Body of pancreas (tissue), 4 donors: ENCODE measurements at regions not wholly inside any gene's neighbourhood (a gene's known extent, or its start where the extent isn't known, plus 50 kb on each side); places are given as distances from the start of the nearest gene placed in this dataset.

Experiments
- ATAC-seq: fragments of 150-250 bp; one replicate; pipeline ENCODE4 v1.9.1; 2016
- DNase-seq, 4 donors: peaks; one replicate each; pipeline ENCODE4 v3.0.0-alpha.2; 2019
- H3K27ac ChIP-seq, 4 donors: fragments of 200-600 bp; sonication (generic); 1 replicate in 3 of 4; 2 replicates in 1 of 4; pipeline versions ENCODE4 v1.5.1 to v1.6.1; 2016 to 2019; ENCODE audit warnings: mild to moderate bottlenecking in 1 of 4, mixed read lengths in 1 of 4, moderate library complexity in 1 of 4
- H3K27me3 ChIP-seq, 2 donors: fragments of 200-600 bp; sonication (generic); one replicate each; pipeline ENCODE4 v1.6.0; 2016; ENCODE audit warnings: mild to moderate bottlenecking in 1 of 2
- H3K36me3 ChIP-seq, 2 donors: fragments of 200-600 bp; sonication (generic); replicated peaks in 1 of 2; 2 replicates each; pipeline ENCODE4 v1.5.1; 2016; ENCODE audit warnings: low read depth in 2 of 2; ENCODE audit not compliant: insufficient read depth in 1 of 2
- H3K4me1 ChIP-seq: fragments of 200-600 bp; sonication (generic); one replicate; pipeline ENCODE4 v1.6.0; 2016
- H3K4me3 ChIP-seq, 2 donors: fragments of 200-600 bp; sonication (generic); 1 replicate in 1 of 2; 2 replicates in 1 of 2; pipeline ENCODE4 v1.5.1; 2016 to 2019
- H3K9me3 ChIP-seq, 3 donors: fragments of 200-600 bp; sonication (generic); 1 replicate in 2 of 3; 2 replicates in 1 of 3; pipeline ENCODE4 v1.5.1; 2016
- POLR2A ChIP-seq, 3 donors: fragments of 450-650 bp; IDR thresholded peaks; one replicate each; pipeline ENCODE4 v1.6.1; 2016; ENCODE audit warnings: antibody characterized with exemption in 3 of 3, mild to moderate bottlenecking in 2 of 3
- WGBS, 2 donors: methylation state at CpG; one replicate each; pipeline ENCODE4 v1.1.5; 2017; 5-methylcytosine and 5-hydroxymethylcytosine counted together
- intact Hi-C: fragments of 100-400 bp; cut with DNase I; formaldehyde crosslinking; loops from one replicate; pipeline ENCODE4 v1.15.1; 2023
- TF ChIP-seq, protein P1 (sequence below), 7 experiments: fragments of 450-650 bp in 4 of 7; fragments of 200-600 bp in 3 of 7; sonication (generic) in 3 of 7; IDR thresholded peaks; one replicate each; pipeline ENCODE4 v1.5.1; 2016 to 2019; ENCODE audit warnings: antibody characterized with exemption in 7 of 7

DNA sequence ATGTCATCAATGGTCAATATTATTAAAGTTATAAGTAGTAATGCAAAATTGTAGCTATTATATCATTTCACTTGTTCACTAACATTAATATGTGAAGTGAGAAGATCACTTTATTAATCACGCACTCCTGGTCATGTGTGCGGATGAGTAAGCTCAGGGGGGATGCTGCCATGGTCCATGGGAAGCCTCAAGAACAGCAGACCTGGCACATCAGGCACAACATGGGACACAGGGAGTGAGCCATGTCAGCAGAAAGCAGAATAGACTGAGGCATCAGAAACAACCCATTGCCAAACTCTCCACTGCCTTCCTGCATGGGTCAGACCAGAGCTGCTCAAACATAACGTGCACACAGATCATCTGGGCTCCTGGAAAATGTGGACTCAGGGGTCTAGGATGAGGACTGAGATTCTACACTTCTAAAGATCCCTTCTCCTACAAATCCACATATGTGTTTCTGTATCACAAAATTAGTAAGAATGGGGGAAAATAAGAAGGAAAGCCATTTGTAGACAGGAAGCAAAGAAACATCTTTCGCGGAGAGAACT lies 63.8 kb upstream of the VPREB1 start:
- H3K27me3 ChIP-seq, result no peaks in the 10 kb centered on the region

DNA sequence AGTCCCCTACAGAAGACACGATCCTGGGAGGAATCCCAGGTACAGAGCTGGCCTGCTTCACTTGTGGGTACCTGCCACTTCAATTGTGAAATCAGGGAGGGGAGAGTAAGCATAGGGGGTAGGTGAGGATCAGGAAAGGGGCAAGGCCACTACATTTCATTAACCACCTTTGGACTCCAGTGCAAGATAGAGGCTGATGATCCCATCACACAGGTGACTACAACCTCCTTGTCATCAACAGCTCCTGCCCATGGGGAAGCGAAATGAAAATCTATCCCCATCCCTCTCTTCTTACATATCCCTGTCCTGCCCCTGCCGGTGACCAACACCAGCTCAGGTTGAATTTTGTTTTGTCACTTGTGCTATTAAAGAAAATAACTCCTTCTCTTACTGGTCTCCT lies 64.7 kb upstream of the VPREB1 start:
- Histone ChIP-seq H3K27me3 (no peaks in the 10 kb centered on the region), H3K9me3 (no peaks in the 10 kb centered on the region), H3K4me3 (no peak overlapping the region), H3K4me1 (no peaks in the 10 kb centered on the region), H3K36me3 (no peaks in the 10 kb centered on the region), H3K27ac (no peak overlapping the region)
- no peak for DNase-seq
- WGBS, 2 donors, result 62 to 67% methylated on average over 3 of the region's 3 CpGs
- ATAC-seq, result no peak
- TF ChIP-seq, protein P1, sequence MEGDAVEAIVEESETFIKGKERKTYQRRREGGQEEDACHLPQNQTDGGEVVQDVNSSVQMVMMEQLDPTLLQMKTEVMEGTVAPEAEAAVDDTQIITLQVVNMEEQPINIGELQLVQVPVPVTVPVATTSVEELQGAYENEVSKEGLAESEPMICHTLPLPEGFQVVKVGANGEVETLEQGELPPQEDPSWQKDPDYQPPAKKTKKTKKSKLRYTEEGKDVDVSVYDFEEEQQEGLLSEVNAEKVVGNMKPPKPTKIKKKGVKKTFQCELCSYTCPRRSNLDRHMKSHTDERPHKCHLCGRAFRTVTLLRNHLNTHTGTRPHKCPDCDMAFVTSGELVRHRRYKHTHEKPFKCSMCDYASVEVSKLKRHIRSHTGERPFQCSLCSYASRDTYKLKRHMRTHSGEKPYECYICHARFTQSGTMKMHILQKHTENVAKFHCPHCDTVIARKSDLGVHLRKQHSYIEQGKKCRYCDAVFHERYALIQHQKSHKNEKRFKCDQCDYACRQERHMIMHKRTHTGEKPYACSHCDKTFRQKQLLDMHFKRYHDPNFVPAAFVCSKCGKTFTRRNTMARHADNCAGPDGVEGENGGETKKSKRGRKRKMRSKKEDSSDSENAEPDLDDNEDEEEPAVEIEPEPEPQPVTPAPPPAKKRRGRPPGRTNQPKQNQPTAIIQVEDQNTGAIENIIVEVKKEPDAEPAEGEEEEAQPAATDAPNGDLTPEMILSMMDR (IDR thresholded peaks at IDR 0.05), result no peak
- TF ChIP-seq POLR2A (IDR thresholded peaks at IDR 0.05), result no peak
- intact Hi-C loops, result no loop called here

More for the DNA sequence above, 63.8 kb upstream of the VPREB1 start:
- no peaks in the 10 kb centered on the region for H3K4me1 ChIP-seq
- H3K4me3 ChIP-seq, result no peak overlapping the region
- no peak for ATAC-seq
- intact Hi-C loops, result no loop called here
- DNase-seq, result no peak
- no peak overlapping the region for H3K27ac ChIP-seq
- 80 to 83% methylated on average over 5 of the region's 5 CpGs for WGBS, 2 donors
- no peaks in the 10 kb centered on the region for H3K36me3 ChIP-seq
- TF ChIP-seq POLR2A (IDR thresholded peaks at IDR 0.05), result no peak
- TF ChIP-seq, protein P1 (IDR thresholded peaks at IDR 0.05), result no peak
- no peaks in the 10 kb centered on the region for H3K9me3 ChIP-seq

DNA sequence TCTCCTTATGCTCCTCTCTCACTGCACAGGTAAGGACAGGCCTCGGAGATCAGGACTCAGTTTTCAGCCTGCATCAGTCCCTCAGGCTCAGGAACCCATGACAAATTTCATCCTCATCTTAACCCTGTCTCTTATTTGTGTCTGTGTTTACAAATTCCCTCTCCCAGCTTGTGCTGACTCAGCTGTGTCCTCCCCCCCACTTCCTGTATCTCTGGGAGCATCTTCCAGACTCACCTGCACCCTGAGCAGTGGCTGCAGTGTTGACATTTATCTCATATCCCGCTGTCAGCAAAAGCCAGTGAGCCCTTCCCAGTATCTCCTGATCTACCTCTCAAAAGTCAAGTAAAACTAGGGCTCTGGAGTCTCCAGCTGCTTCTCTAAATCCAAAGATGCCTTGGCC lies 65.6 kb upstream of the VPREB1 start:
- Histone ChIP-seq H3K36me3 (no peaks in the 10 kb centered on the region), H3K4me1 (no peaks in the 10 kb centered on the region), H3K4me3 (no peak overlapping the region), H3K27ac (no peak overlapping the region), H3K27me3 (no peaks in the 10 kb centered on the region), H3K9me3 (no peaks in the 10 kb centered on the region)
- ATAC-seq, result no peak
- DNase-seq, result no peak
- TF ChIP-seq, protein P1 (IDR thresholded peaks at IDR 0.05), result no peak
- TF ChIP-seq POLR2A (IDR thresholded peaks at IDR 0.05), result no peak
- intact Hi-C loops, result no loop called here
- WGBS, 2 donors, result 59 to 68% methylated on average over 2 of the region's 2 CpGs

DNA sequence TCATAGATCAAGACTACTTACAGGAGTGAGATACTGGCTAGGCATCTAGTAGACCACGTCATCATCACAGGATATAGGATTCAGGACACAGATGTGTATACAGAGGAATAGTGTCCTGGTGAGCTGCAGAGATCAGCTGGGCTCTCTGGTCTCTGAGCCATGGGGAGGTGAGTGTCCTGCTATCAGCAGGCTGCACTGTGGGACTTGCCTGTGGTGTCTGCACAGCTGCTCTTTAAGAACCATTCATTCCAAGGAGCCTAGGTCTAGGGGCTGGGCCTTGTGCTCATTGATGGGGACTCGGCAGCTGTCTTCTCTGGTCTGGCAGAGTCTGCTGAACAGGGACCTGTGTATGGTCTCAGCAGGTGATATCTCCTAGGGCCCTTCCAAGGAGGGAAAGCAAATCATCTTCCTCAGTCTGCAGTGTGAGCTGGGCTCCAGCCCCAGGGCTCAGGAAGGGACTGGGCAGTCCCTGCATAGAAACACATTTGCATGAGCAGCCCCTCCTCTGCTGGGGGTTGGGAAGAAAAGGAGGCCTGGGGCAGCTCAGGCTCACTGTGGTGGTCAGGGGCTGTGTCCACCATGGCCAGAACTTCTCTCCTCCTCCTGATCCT lies 66.1 kb upstream of the VPREB1 start:
- no peaks in the 10 kb centered on the region for H3K4me1 ChIP-seq
- H3K27ac ChIP-seq, result no peak overlapping the region
- intact Hi-C loops, result no loop called here
- TF ChIP-seq, protein P1 (IDR thresholded peaks at IDR 0.05), result no peak
- no peak for TF ChIP-seq POLR2A (IDR thresholded peaks at IDR 0.05)
- H3K36me3 ChIP-seq, result no peaks in the 10 kb centered on the region
- DNase-seq (no peak), ATAC-seq (no peak)
- WGBS, 2 donors, result 75 to 92% methylated on average over 1 to 2 of the region's 2 CpGs
- H3K27me3 ChIP-seq, result no peaks in the 10 kb centered on the region
- no peak overlapping the region for H3K4me3 ChIP-seq
- no peaks in the 10 kb centered on the region for H3K9me3 ChIP-seq
